ENCODE measurements at regions not wholly inside any gene's neighbourhood (a gene's known extent, or its start where the extent isn't known, plus 50 kb on each side); places are given as distances from the start of the nearest gene placed in this dataset.

GRCh38 chr2:12254280-12254860, 462.4 kb upstream of the TRIB2 start:
- TF ChIP-seq CTCF (IDR thresholded peaks at IDR 0.05) (no peak), POLR2A (IDR thresholded peaks at IDR 0.05) (no peak)
